ENCODE measurements at regions not wholly inside any gene's neighbourhood (a gene's known extent, or its start where the extent isn't known, plus 50 kb on each side); places are given as distances from the start of the nearest gene placed in this dataset.

- H3K4me1 ChIP-seq: peaks cover 0 to 11% (median 0%) of the 10 kb centered on the region in 3 donors
- no peak for ATAC-seq
Observed at GRCh38 chr21:27251752-27252151, 284.9 kb upstream of the ADAMTS5 start.

GRCh38 chr21:27250366-27250765 lies 283.5 kb upstream of the ADAMTS5 start:
- WGBS, 2 donors (ENCODE audit: low coverage in 1 of 2): 71 to 100% methylated on average over 1 of the region's 1 CpG
- Histone ChIP-seq H3K4me1 (peaks cover 0 to 11% (median 0%) of the 10 kb centered on the region in 3 donors), H3K27me3 (no peaks in the 10 kb centered on the region), H3K27ac (no peak overlapping the region), H3K9me3 (no peaks in the 10 kb centered on the region), H3K4me3 (no peak overlapping the region), H3K36me3 (no peaks in the 10 kb centered on the region)
- ATAC-seq: no peak
- TF ChIP-seq POLR2AphosphoS5 (IDR thresholded peaks at IDR 0.05) (no peak), POLR2A (IDR thresholded peaks at IDR 0.05) (no peak), CTCF (IDR thresholded peaks at IDR 0.05) (no peak), EP300 (IDR thresholded peaks at IDR 0.05) (no peak)

More at GRCh38 chr21:27251752-27252151, 284.9 kb upstream of the ADAMTS5 start:
- Histone ChIP-seq H3K4me3 (no peak overlapping the region), H3K27ac (no peak overlapping the region), H3K9me3 (no peaks in the 10 kb centered on the region), H3K36me3 (no peaks in the 10 kb centered on the region), H3K27me3 (no peaks in the 10 kb centered on the region)
- no peak for TF ChIP-seq POLR2A (IDR thresholded peaks at IDR 0.05)
- no peak for TF ChIP-seq EP300 (IDR thresholded peaks at IDR 0.05)
- TF ChIP-seq POLR2AphosphoS5 (IDR thresholded peaks at IDR 0.05): no peak
- TF ChIP-seq CTCF (IDR thresholded peaks at IDR 0.05): no peak
- WGBS, 2 donors (ENCODE audit: low coverage in 1 of 2): 74 to 89% methylated on average over 2 of the region's 2 CpGs

- H3K36me3 ChIP-seq: no peaks in the 10 kb centered on the region
- no peak for ATAC-seq
- 0 to 22% methylated on average over 1 of the region's 1 CpG for WGBS, 2 donors (ENCODE audit: low coverage in 1 of 2)
- peak overlapping the region in 3 of 4 donors; percentile 35 to 48 (median 45) for H3K27ac ChIP-seq
- H3K9me3 ChIP-seq: no peaks in the 10 kb centered on the region
- H3K4me3 ChIP-seq: no peak overlapping the region
- TF ChIP-seq EP300 (IDR thresholded peaks at IDR 0.05) (no peak), POLR2AphosphoS5 (IDR thresholded peaks at IDR 0.05) (peak; percentile 29)
- no peaks in the 10 kb centered on the region for H3K27me3 ChIP-seq
- H3K4me1 ChIP-seq: peaks cover 0 to 11% (median 0%) of the 10 kb centered on the region in 3 donors
Observed at GRCh38 chr21:27248814-27249213, 281.9 kb upstream of the ADAMTS5 start.

DNA sequence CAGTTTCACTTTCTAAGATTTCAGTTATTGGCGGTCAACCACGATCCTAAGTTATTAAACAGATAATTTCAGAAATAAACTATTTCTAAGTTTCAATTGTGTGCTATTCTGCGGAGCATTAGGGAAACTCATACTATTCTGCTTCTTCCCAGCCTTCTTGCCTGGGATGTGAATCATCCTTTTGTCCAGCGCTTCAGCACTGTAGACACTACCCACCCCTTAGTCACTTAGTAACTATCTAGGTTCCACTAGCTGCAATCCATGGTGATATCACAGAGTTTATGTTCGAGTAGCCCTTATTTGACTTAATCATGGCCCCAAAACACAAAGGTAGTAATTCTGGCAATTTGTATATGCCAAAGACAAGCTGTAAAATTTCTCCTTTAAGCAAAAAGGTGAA lies 279.9 kb upstream of the ADAMTS5 start:
- TF ChIP-seq EP300 (IDR thresholded peaks at IDR 0.05): no peak
- no peak for TF ChIP-seq POLR2A (IDR thresholded peaks at IDR 0.05)
- TF ChIP-seq CTCF (IDR thresholded peaks at IDR 0.05): no peak
- no peak for TF ChIP-seq POLR2AphosphoS5 (IDR thresholded peaks at IDR 0.05)
- H3K4me3 ChIP-seq: no peak overlapping the region
- H3K9me3 ChIP-seq: no peaks in the 10 kb centered on the region
- H3K27me3 ChIP-seq: no peaks in the 10 kb centered on the region
- H3K27ac ChIP-seq: no peak overlapping the region
- H3K36me3 ChIP-seq: no peaks in the 10 kb centered on the region
- H3K4me1 ChIP-seq: peaks cover 0 to 11% (median 0%) of the 10 kb centered on the region in 3 donors
- WGBS, 2 donors (ENCODE audit: low coverage in 1 of 2): 73 to 91% methylated on average over 3 to 5 of the region's 5 CpGs
- no peak for ATAC-seq

DNA sequence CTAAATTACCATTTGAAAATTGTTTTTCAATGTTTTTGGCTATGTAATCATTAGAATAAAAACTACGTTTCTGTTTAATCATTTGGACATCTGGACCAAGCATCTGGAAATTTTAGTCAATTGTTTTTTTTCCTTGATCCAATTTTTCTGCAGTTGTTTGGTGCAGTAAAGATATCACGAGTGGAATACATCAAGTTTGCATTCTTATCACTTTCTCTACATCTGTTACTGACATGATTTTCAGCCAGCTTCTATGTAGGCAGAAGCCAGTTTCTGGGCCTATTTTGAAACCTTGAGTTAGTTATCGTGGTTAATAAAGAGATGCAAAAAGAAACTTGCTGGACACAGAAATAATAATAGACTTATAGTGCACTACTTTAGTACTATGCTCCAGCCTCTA lies 277.9 kb upstream of the ADAMTS5 start:
- ATAC-seq: no peak
- no peaks in the 10 kb centered on the region for H3K9me3 ChIP-seq
- no peaks in the 10 kb centered on the region for H3K27me3 ChIP-seq
- H3K4me1 ChIP-seq: peaks cover 0 to 11% (median 0%) of the 10 kb centered on the region in 3 donors
- no peak overlapping the region for H3K4me3 ChIP-seq
- 55 to 72% methylated on average over 3 of the region's 3 CpGs for WGBS, 2 donors (ENCODE audit: low coverage in 1 of 2)
- H3K27ac ChIP-seq: peak overlapping the region in 2 of 4 donors; percentile 15 to 26
- H3K36me3 ChIP-seq: no peaks in the 10 kb centered on the region
- no peak for TF ChIP-seq CTCF (IDR thresholded peaks at IDR 0.05)
